Fibroblast of lung (primary cell): ENCODE measurements at regions not wholly inside any gene's neighbourhood (a gene's known extent, or its start where the extent isn't known, plus 50 kb on each side); places are given as distances from the start of the nearest gene placed in this dataset.

Experiments used
- DNase-seq, 2 donors: peaks; one replicate each; pipeline versions ENCODE4 v3.0.0 to v3.0.0-alpha.2; 2010; ENCODE audit warnings: low read depth in 2 of 2
- H2AFZ ChIP-seq: 2 replicates; pipeline ENCODE4 v1.5.1; 2012; ENCODE audit warnings: low read length, control low read depth, inconsistent platforms
- H3K27ac ChIP-seq: 2 replicates; pipeline ENCODE4 v1.5.1; 2011; ENCODE audit warnings: low read length, control low read depth; ENCODE audit not compliant: insufficient read depth
- H3K27me3 ChIP-seq: 2 replicates; pipeline ENCODE4 v1.5.1; 2011; ENCODE audit warnings: mild to moderate bottlenecking, low read length; ENCODE audit not compliant: control insufficient read depth, insufficient read depth
- H3K36me3 ChIP-seq: 2 replicates; pipeline ENCODE4 v1.5.1; 2011; ENCODE audit warnings: low read length; ENCODE audit not compliant: control insufficient read depth, insufficient read depth
- H3K4me1 ChIP-seq: 2 replicates; pipeline ENCODE4 v1.5.1; 2011; ENCODE audit warnings: low read length; ENCODE audit not compliant: control insufficient read depth, insufficient read depth; ENCODE audit errors: extremely low read depth
- H3K4me2 ChIP-seq: 2 replicates; pipeline ENCODE4 v1.5.1; 2011; ENCODE audit warnings: low read length, control low read depth; ENCODE audit not compliant: insufficient read depth; ENCODE audit errors: extremely low read depth
- H3K4me3 ChIP-seq, 4 experiments: fragments of 200-600 bp in 1 of 4; sonication (generic) in 1 of 4; replicated peaks in 1 of 4; 2 replicates each; pipeline ENCODE4 v1.5.1; 2011 to 2016; ENCODE audit warnings: low read length in 4 of 4, low read depth in 3 of 4, mild to moderate bottlenecking in 3 of 4, control low read depth in 2 of 4, inconsistent platforms in 1 of 4, mixed read lengths in 1 of 4; ENCODE audit not compliant: insufficient read depth in 1 of 4; ENCODE audit errors: control extremely low read depth in 1 of 4
- H3K79me2 ChIP-seq: 2 replicates; pipeline ENCODE4 v1.5.1; 2012; ENCODE audit warnings: mild to moderate bottlenecking, low read length, inconsistent platforms; ENCODE audit not compliant: control insufficient read depth, insufficient read depth
- H3K9ac ChIP-seq: 2 replicates; pipeline ENCODE4 v1.5.1; 2011; ENCODE audit warnings: mild to moderate bottlenecking, low read length, control low read depth; ENCODE audit not compliant: insufficient read depth
- H3K9me3 ChIP-seq: 2 replicates; pipeline ENCODE4 v1.5.1; 2012; ENCODE audit warnings: low read depth, low read length; ENCODE audit not compliant: control insufficient read depth, insufficient read depth
- H4K20me1 ChIP-seq: 2 replicates; pipeline ENCODE4 v1.5.1; 2011; ENCODE audit warnings: low read length; ENCODE audit not compliant: control insufficient read depth, insufficient read depth; ENCODE audit errors: extremely low read depth
- CTCF ChIP-seq, 2 donors: IDR thresholded peaks in 1 of 2; conservative IDR thresholded peaks in 1 of 2; 1 replicate in 1 of 2; 2 replicates in 1 of 2; pipeline ENCODE4 v1.5.1; 2011 to 2012; ENCODE audit warnings: low read length in 2 of 2, control low read depth in 1 of 2, inconsistent platforms in 1 of 2, low read depth in 1 of 2, mild to moderate bottlenecking in 1 of 2
- EZH2 ChIP-seq: IDR thresholded peaks from 2 replicates; pipeline ENCODE4 v1.5.1; 2012; ENCODE audit warnings: low read length, control low read depth, mild to moderate bottlenecking; ENCODE audit errors: missing control alignments

- DNase-seq: no peak
Measured at GRCh38 chr7:53984776-53985175, 557.4 kb upstream of the VSTM2A start.

DNA sequence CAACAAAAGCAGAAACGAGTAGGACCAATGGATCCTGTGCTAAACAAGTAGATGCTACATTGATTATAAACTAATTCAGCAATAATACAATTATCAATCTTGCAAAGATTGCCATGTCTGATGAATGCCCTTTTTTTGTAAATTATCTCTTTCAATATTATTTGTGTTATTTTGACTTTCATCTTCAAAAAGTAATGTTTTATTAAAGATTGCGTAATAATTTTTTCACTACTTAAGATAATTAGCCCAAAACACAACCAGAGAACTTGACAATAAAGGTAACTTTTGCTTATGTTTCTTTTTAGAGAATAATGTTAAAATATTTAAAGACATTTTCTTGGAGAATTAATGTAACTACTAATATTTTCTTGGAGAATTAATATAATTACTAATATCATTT, 553.8 kb upstream of the VSTM2A start:
- Histone ChIP-seq H3K9me3 (no peaks in the 10 kb centered on the region), H2AFZ (no peak overlapping the region), H3K4me1 (no peaks in the 10 kb centered on the region), H3K27ac (no peak overlapping the region), H3K79me2 (no peaks in the 10 kb centered on the region), H3K27me3 (no peaks in the 10 kb centered on the region), H3K36me3 (no peaks in the 10 kb centered on the region), H3K9ac (no peak overlapping the region), H3K4me2 (no peak overlapping the region), H3K4me3 (no peak overlapping the region), H4K20me1 (no peaks in the 10 kb centered on the region)
- no peak for DNase-seq
- TF ChIP-seq EZH2 (no peak), CTCF (conservative IDR thresholded peaks at IDR 0.05 in 1 of 2, IDR thresholded peaks at IDR 0.05 in 1 of 2; ENCODE audit: low read depth in 1 of 2, low read length in 2 of 2) (no peak)

More at GRCh38 chr7:53984776-53985175, 557.4 kb upstream of the VSTM2A start:
- H3K4me2 ChIP-seq: no peak overlapping the region
- H3K4me3 ChIP-seq: no peak overlapping the region
- H3K36me3 ChIP-seq: no peaks in the 10 kb centered on the region
- no peaks in the 10 kb centered on the region for H3K79me2 ChIP-seq
- TF ChIP-seq CTCF (conservative IDR thresholded peaks at IDR 0.05 in 1 of 2, IDR thresholded peaks at IDR 0.05 in 1 of 2; ENCODE audit: low read depth in 1 of 2, low read length in 2 of 2) (no peak), EZH2 (no peak)
- no peak overlapping the region for H3K9ac ChIP-seq
- H3K4me1 ChIP-seq: no peaks in the 10 kb centered on the region
- no peak overlapping the region for H2AFZ ChIP-seq
- no peak overlapping the region for H3K27ac ChIP-seq
- H3K27me3 ChIP-seq: no peaks in the 10 kb centered on the region
- no peaks in the 10 kb centered on the region for H4K20me1 ChIP-seq
- H3K9me3 ChIP-seq: no peaks in the 10 kb centered on the region

- H2AFZ ChIP-seq: no peak overlapping the region
- no peak for DNase-seq
- H3K4me3 ChIP-seq: no peak overlapping the region
- no peak overlapping the region for H3K9ac ChIP-seq
- no peaks in the 10 kb centered on the region for H3K4me1 ChIP-seq
- H3K79me2 ChIP-seq: no peaks in the 10 kb centered on the region
- H3K9me3 ChIP-seq: no peaks in the 10 kb centered on the region
- H4K20me1 ChIP-seq: no peaks in the 10 kb centered on the region
- H3K36me3 ChIP-seq: no peaks in the 10 kb centered on the region
- no peaks in the 10 kb centered on the region for H3K27me3 ChIP-seq
- TF ChIP-seq CTCF (conservative IDR thresholded peaks at IDR 0.05 in 1 of 2, IDR thresholded peaks at IDR 0.05 in 1 of 2; ENCODE audit: low read depth in 1 of 2, low read length in 2 of 2) (no peak), EZH2 (no peak)
- no peak overlapping the region for H3K4me2 ChIP-seq
- no peak overlapping the region for H3K27ac ChIP-seq
Measured at GRCh38 chr7:53993224-53993623, 549.0 kb upstream of the VSTM2A start.
